Uterus (tissue), 3 donors: ENCODE measurements at regions not wholly inside any gene's neighbourhood (a gene's known extent, or its start where the extent isn't known, plus 50 kb on each side); places are given as distances from the start of the nearest gene placed in this dataset.
A peak's percentile ranks its signal among the peaks of the same experiment; 100 is the strongest.

Source experiments
- DNase-seq, 2 donors: peaks; one replicate each; pipeline ENCODE4 v3.0.0-alpha.2; 2019 to 2020
- H3K27ac ChIP-seq, 2 donors: fragments of 200-600 bp; sonication (generic); 1 replicate in 1 of 2; 2 replicates in 1 of 2; pipeline ENCODE4 v1.5.1; 2016 to 2018
- H3K27me3 ChIP-seq, 2 donors: fragments of 200-600 bp; sonication (generic); one replicate each; pipeline ENCODE4 v1.5.1; 2018 to 2019; ENCODE audit warnings: control low read depth in 1 of 2
- H3K36me3 ChIP-seq, 2 donors: fragments of 200-600 bp; sonication (generic); one replicate each; pipeline ENCODE4 v1.5.1; 2019; ENCODE audit warnings: control low read depth in 1 of 2
- H3K4me1 ChIP-seq, 2 donors: fragments of 200-600 bp; sonication (generic); one replicate each; pipeline ENCODE4 v1.5.1; 2018 to 2019; ENCODE audit warnings: control low read depth in 1 of 2
- H3K4me3 ChIP-seq, 2 donors: fragments of 200-600 bp; sonication (generic); 1 replicate in 1 of 2; 2 replicates in 1 of 2; pipeline ENCODE4 v1.5.1; 2018 to 2019; ENCODE audit warnings: mild to moderate bottlenecking in 1 of 2
- H3K9me3 ChIP-seq, 2 donors: fragments of 200-600 bp; sonication (generic); one replicate each; pipeline ENCODE4 v1.5.1; 2019; ENCODE audit warnings: control low read depth in 1 of 2
- CTCF ChIP-seq, 4 experiments: fragments of 200-600 bp in 2 of 4; fragments of 450-650 bp in 2 of 4; sonication (generic) in 2 of 4; IDR thresholded peaks; one replicate each; pipeline ENCODE4 v1.5.1; 2016 to 2019; ENCODE audit warnings: antibody characterized with exemption in 4 of 4, mild to moderate bottlenecking in 2 of 4, moderate library complexity in 1 of 4
- POLR2A ChIP-seq, 2 donors: fragments of 450-650 bp; IDR thresholded peaks; one replicate each; pipeline ENCODE4 v1.6.1; 2016; ENCODE audit warnings: antibody characterized with exemption in 2 of 2, mild to moderate bottlenecking in 1 of 2, moderate library complexity in 1 of 2
- intact Hi-C: fragments of 100-400 bp; cut with DNase I; formaldehyde crosslinking; loops from one replicate; pipeline ENCODE4 v1.15.1; 2023; ENCODE audit warnings: low total_unique reads
- donor health status: DM: yes; HTN: yes; CAD: no.

- H3K27me3 ChIP-seq: no peaks in the 10 kb centered on the region
- no peaks in the 10 kb centered on the region for H3K36me3 ChIP-seq
- intact Hi-C loops: no loop called here
- peak overlapping the region; percentile 74 to 87 for H3K27ac ChIP-seq
- no peaks in the 10 kb centered on the region for H3K9me3 ChIP-seq
- no peak for DNase-seq
- no peaks in the 10 kb centered on the region for H3K4me1 ChIP-seq
- TF ChIP-seq CTCF (IDR thresholded peaks at IDR 0.05) (no peak), POLR2A (IDR thresholded peaks at IDR 0.05) (no peak)
- no peak overlapping the region for H3K4me3 ChIP-seq
These were observed 197.5 kb upstream of the COPS8 start for GRCh38 chr2:236887953-236888793.

- Histone ChIP-seq H3K4me1 (no peaks in the 10 kb centered on the region), H3K4me3 (no peak overlapping the region), H3K36me3 (no peaks in the 10 kb centered on the region), H3K27me3 (no peaks in the 10 kb centered on the region), H3K9me3 (no peaks in the 10 kb centered on the region), H3K27ac (peak overlapping the region; percentile 74 to 87)
- peak in 1 of 2 donors; percentile 32 for DNase-seq
- TF ChIP-seq CTCF (IDR thresholded peaks at IDR 0.05) (no peak), POLR2A (IDR thresholded peaks at IDR 0.05) (no peak)
- intact Hi-C loops: no loop called here
These were observed 196.6 kb upstream of the COPS8 start for GRCh38 chr2:236888794-236889780.

GRCh38 chr2:236889791-236890704 lies 195.6 kb upstream of the COPS8 start:
- H3K9me3 ChIP-seq: no peaks in the 10 kb centered on the region
- peak overlapping the region in 1 of 2 donors; percentile 33 for H3K27ac ChIP-seq
- H3K4me1 ChIP-seq: no peaks in the 10 kb centered on the region
- TF ChIP-seq POLR2A (IDR thresholded peaks at IDR 0.05) (no peak), CTCF (IDR thresholded peaks at IDR 0.05) (no peak)
- DNase-seq: no peak
- H3K4me3 ChIP-seq: no peak overlapping the region
- intact Hi-C loops: loop anchor here (2.0 kb wide), 1 partner anchor 49 kb away; no protein-coding TSS in a partner anchor
- no peaks in the 10 kb centered on the region for H3K36me3 ChIP-seq
- no peaks in the 10 kb centered on the region for H3K27me3 ChIP-seq

- DNase-seq: no peak
- Histone ChIP-seq H3K27ac (no peak overlapping the region), H3K27me3 (no peaks in the 10 kb centered on the region), H3K9me3 (no peaks in the 10 kb centered on the region), H3K4me1 (no peaks in the 10 kb centered on the region), H3K4me3 (no peak overlapping the region), H3K36me3 (no peaks in the 10 kb centered on the region)
- TF ChIP-seq POLR2A (IDR thresholded peaks at IDR 0.05) (no peak), CTCF (IDR thresholded peaks at IDR 0.05) (no peak)
- intact Hi-C loops: no loop called here
These were observed 193.0 kb upstream of the COPS8 start for GRCh38 chr2:236892721-236893120.
